ENCODE measurements at regions not wholly inside any gene's neighbourhood (a gene's known extent, or its start where the extent isn't known, plus 50 kb on each side); places are given as distances from the start of the nearest gene placed in this dataset.
"Not testable (repeated sequence)": the region's sequence is repeated elsewhere in the genome, so short reads cannot be mapped to it uniquely, and the experiment has no call there.

- intact Hi-C loops (cut with DNase I) = no loop called here
- no peak for DNase-seq
Observed at GRCh38 chr1:213684454-213684853, 303.3 kb upstream of the PROX1 start.

DNA sequence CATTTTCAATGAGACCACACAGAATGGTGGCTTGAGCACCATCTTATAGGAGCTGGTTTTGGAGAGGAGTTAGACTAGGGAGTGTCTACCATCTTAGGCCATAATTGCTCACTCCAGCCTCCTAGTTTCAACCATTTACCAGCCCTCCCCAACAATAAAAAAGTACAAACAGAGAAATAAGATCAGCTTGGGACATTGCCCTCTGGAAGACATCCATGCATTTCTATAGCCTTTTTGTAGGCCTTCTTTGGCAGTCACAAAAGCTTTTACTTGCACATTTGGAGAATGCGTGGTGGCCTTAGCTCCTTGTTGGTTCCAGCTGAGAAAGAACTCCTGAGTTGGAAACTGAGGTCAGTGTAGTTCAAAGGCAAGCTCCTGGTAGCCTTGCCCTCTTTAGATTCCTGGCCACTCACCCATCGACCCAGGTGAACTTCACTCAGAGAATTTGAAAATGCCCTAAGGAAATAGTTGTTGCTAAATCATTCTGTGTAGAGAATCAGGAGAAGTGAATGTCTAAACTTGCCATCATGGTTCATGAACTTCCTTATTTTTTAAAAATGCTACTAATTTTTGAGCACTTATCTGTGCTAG lies 301.7 kb upstream of the PROX1 start:
- no peak for DNase-seq
- intact Hi-C loops (cut with DNase I) = no loop called here

- DNase-seq = no peak
- intact Hi-C loops (cut with DNase I) = no loop called here
Observed at GRCh38 chr1:213686983-213687382, 300.8 kb upstream of the PROX1 start.

- intact Hi-C loops (cut with DNase I) = no loop called here
- DNase-seq = no peak
Observed at GRCh38 chr1:213687832-213688231, 299.9 kb upstream of the PROX1 start.

GRCh38 chr1:213688655-213689054 lies 299.1 kb upstream of the PROX1 start:
- intact Hi-C loops (cut with DNase I) = no loop called here
- DNase-seq = no peak

DNA sequence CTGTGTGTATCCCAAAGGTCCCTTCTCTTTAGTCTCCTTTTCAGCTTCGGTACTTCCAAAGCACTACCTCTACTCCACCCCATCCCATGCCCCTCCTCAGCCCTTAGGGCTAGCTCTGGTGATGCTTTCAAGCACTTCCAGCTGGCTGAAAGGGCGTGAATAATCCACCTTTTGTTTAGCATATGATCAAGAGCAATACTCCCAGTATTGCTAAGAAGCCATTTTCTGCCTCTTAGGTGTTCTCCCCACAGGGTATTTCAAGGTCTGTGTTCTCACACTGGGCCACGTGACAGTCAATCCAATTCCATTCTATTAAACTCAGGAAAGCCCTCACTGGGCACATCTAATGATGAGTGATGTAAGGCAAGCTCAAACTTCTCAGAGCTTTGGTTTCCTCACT lies 298.5 kb upstream of the PROX1 start:
- intact Hi-C loops (cut with DNase I) = no loop called here
- no peak for DNase-seq

DNA sequence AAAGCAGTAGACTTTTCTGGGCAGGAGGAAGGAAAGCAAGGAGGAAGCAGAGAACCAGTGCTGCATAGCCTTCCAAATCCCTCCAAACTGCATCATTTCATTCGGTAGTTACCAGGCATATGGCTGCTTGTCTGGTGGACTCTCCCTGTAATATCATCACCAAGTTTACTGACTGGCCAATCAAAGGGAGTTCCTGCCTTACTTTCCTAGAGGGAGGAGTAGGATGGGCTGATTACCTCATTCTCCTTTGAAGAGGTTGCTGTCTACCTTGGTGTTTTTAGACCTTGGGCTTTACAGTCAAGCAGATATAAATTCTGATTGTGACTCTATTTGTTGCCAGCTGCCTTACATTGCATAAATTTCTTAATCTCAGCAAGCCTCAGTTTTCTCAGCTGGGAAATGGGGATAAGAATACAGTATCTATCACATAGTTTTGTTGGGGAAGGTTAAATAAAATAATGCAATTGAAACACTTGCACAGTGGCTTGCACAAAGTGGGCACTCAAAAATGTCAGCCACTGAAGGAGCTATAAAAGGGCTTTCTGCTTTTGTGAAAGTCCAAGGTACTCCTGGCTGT lies 297.3 kb upstream of the PROX1 start:
- intact Hi-C loops (cut with DNase I) = no loop called here
- DNase-seq = no peak

GRCh38 chr1:213692321-213692720 lies 295.5 kb upstream of the PROX1 start:
- no peak for DNase-seq
- intact Hi-C loops (cut with DNase I) = no loop called here

DNA sequence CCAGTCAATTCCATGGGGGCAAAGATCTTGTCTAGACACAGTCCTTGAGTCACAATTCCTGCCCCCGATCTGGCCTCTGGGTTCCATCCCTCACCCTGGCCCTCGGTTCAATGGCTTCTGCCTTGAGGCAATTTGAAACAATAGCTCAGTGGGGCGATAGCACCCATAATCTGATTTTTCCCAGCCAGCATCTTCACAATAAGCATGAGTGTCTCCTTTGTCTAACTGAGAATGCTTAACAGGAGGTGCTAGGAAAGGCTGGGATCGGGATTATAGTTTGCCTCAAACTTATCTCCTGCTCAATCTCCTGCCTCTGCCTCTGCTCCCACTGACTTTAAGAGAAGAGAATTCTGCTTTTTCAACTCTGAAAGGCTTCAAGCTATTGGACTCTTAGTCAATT lies 293.9 kb upstream of the PROX1 start:
- intact Hi-C loops (cut with DNase I) = no loop called here
- no peak for DNase-seq

GRCh38 chr1:213697192-213697802 lies 290.5 kb upstream of the PROX1 start:
- no peak for DNase-seq
- intact Hi-C loops (cut with DNase I) = no loop called here

GRCh38 chr1:213698092-213698702 lies 289.6 kb upstream of the PROX1 start:
- intact Hi-C loops (cut with DNase I) = no loop called here

DNA sequence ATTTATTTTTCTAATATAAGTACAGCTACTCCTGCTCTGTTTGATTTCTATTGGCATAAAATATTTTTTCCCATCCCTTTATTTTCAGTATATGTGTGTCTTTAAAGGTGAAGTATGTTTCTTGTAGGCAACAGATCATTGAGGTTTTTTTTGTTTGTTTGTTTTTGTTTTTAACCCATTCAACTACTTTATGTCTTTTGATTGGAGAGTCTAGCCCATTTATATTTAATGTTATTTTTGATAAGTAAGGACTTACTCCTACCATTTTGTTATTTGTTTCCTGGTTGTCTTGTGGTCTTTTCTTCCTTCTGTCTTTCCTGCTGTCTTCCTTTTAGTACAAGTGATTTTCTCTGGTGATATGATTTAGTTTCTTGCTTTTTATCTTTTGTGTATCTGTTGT lies 285.1 kb upstream of the PROX1 start:
- no peak for DNase-seq
- intact Hi-C loops (cut with DNase I) = no loop called here

More at GRCh38 chr1:213698092-213698702, 289.6 kb upstream of the PROX1 start:
- no peak for DNase-seq

DNA sequence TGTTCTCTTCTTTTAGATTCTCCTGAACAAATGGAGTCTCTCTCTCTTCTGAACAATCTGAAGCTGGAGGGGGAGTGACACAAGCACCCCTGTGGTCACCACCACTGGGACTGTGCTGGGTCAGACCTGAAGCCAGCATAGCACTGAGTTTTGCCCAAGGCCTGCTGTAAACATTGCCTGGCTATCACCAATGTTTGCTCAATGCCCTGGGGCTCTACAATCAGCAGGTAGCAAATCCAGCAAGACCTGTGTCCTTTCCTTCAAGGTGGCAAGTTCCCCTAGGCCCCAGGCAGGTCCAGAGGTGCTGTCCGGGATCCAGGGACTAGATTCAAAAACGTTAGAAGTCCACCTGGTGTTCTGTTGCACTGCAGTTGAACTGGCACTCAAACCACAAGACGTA lies 282.8 kb upstream of the PROX1 start:
- intact Hi-C loops (cut with DNase I) = no loop called here
- DNase-seq = no peak

- DNase-seq; intact Hi-C loops (cut with DNase I): not testable (repeated sequence)
Observed at GRCh38 chr1:213711833-213712490, 275.8 kb upstream of the PROX1 start.

DNA sequence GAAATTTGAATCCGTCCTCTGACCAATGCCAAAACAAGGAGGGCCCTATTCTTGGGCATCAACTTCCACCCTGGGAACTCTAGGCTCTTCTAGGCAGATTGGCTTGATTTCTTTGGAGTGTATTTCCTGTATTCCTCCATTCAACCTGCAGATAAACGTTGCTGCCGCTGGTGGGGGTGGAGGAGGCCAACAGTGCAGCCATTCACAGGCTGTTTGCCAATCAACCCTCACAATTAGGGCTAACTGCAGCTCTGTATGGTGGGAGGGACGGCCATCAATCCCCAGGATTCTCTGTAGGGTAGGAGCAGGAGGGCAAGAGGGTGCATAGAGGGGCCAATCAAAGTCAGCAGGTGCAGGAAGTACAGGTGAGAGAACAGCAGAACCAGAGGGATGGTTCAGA lies 273.1 kb upstream of the PROX1 start:
- intact Hi-C loops (cut with DNase I) = no loop called here
- no peak for DNase-seq

DNA sequence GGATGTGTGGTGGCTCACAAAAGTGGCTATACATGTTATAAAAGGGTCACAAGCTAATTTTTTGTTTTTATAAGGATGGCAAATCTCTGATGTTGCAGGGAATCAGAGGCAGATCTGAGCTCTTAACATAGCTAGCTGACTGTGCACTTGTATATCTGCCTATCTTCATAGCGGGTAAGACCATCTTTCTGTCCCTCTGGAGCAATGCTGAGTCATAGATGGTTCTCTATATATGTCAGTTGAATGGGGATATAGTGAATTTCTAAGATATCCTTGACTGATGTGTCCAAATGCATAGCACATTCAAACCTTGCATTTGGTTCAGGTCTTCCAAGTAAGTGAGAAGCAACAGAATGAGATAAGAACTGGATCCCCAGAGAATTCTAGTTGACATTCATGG lies 272.6 kb upstream of the PROX1 start:
- intact Hi-C loops (cut with DNase I) = no loop called here
- no peak for DNase-seq

DNA sequence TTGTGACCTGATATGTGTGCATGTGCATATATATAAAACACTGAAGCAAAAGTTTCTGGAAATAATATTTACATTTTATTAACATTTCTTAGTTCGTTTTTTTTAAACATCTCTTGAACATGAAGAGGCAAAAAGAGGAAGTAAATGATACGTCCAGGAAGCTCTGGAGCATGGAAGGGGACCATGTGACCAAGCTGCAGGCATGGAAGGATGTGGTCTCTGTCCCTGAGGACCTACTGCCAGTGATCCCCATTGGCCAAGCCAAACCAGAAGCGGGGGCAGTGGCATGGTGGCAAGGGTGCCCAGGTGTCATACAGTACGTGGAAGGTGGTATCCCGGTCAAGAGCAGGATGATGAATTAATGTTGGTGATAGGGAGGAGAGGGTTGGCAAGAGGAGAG lies 268.3 kb upstream of the PROX1 start:
- intact Hi-C loops (cut with DNase I) = no loop called here
- DNase-seq = no peak

DNA sequence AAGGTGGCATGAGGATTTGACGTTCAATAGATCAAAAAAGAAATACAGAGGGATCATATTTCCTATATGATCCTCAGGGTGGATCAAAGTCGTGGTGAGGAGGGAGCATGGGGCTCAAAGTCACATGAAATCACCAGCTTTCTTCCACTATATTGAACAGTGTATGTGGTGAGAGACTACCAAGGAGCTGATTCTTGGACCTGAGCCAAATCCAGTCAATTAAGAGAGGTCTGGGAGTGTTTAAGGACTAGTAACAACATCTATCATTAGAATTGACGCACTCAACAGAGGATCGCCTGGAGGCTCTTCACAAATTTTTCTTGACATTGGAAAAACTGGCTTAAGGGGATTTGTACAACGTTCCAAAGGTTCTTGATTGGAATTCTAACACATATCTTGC lies 267.7 kb upstream of the PROX1 start:
- intact Hi-C loops (cut with DNase I) = no loop called here
- DNase-seq = no peak

DNA sequence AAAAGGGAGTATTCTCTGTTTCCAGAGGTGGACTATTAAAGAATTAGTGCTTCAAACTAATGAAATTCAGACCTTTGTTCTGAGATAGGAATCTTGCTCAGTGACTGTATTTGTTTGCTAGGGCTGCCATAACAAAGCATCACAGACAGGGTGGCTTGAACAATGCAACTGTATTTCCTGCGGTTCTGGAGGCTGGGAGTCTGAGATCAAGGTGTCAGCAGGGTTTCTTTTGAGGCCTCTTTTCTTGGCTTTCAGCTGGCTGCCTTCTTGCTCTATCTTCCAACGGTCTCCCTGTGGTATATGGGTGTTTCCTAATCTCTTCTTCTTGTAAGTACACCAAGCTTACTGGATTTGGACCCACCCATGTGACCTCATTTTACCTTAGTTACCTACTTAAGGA lies 264.6 kb upstream of the PROX1 start:
- no peak for DNase-seq
- intact Hi-C loops (cut with DNase I) = no loop called here
